ENCODE measurements at regions not wholly inside any gene's neighbourhood (a gene's known extent, or its start where the extent isn't known, plus 50 kb on each side); places are given as distances from the start of the nearest gene placed in this dataset.

GRCh38 chr13:55341891-55342290 lies 1798.8 kb upstream of the PRR20A start:
- TF ChIP-seq CTCF (IDR thresholded peaks at IDR 0.05) (no peak), POLR2AphosphoS5 (IDR thresholded peaks at IDR 0.05) (no peak)

All from sigmoid colon (tissue), 4 donors.